ENCODE measurements at regions not wholly inside any gene's neighbourhood (a gene's known extent, or its start where the extent isn't known, plus 50 kb on each side); places are given as distances from the start of the nearest gene placed in this dataset.
"Not testable (repeated sequence)": the region's sequence is repeated elsewhere in the genome, so short reads cannot be mapped to it uniquely, and the experiment has no call there.

DNA sequence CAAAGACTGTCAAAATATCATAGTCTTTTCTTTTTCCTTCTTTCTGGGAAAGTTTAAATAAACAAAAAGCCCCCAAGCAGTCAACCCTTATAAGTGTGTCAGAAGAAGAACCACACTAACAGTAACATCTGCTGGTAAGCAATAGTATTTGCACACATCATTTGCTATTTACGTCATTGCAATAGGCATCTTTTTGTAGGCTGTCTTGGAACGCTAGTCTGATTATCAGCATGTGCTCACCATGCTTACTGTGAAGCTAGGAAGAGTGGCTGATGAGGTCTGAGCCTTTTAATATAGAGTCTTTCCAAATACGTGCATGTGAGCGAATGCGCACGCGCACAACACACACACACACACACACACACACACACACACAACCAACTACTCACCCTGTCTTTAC, 599.0 kb upstream of the TPK1 start:
- DNase-seq = no peak

DNA sequence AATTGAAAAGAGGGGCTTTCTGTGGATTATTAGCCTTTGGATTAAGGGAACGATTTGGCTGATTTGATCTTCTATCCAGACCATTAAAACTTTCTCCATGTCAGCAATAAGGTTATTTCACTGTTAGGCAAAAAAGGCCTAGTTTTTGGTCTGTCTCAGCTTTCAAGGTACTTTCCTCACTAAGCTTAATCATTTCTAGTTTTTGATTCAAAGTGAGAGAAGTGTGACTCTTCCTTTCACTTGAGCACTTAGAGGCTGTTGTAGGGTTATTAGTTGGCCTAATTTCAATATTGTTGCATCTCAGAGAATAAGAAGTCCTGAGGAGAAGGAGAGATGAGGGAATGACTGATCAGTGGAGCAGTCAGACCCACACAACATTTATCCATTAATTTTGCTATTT, 596.0 kb upstream of the TPK1 start:
- no peak for DNase-seq

DNA sequence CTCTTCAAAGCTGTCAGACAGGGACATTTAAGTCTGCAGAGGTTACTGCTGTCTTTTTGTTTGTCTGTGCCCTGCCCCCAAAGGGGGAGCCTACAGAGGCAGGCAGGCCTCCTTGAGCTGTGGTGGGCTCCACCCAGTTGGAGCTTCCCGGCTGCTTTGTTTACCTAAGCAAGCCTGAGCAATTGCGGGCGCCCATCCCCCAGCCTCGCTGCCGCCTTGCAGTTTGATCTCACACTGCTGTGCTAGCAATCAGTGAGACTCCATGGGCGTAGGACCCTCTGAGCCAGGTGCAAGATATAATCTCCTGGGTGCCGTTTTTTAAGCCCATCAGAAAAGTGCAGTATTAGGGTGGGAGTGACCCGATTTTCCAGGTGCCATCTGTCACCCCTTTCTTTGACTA, 582.6 kb upstream of the TPK1 start:
- DNase-seq = not testable (repeated sequence)

DNA sequence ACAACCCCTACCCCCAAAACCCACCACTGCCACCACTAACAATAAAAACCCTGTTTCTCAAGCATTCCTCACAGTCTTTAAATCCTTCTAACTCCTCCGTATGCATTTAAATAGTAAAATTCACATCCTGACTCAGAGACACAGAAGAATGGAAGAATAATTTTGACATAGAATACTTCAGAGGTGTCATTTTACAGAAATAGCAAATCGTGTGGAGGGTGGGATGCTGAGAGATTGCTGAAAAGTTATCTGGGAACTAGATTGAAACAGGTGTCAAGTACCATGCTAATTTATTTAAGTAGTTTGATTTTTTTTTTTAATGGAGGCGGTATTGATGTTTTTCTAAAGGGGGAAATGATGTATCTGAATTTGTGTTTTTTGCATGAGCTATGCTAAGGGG, 575.2 kb upstream of the TPK1 start:
- DNase-seq = no peak

DNA sequence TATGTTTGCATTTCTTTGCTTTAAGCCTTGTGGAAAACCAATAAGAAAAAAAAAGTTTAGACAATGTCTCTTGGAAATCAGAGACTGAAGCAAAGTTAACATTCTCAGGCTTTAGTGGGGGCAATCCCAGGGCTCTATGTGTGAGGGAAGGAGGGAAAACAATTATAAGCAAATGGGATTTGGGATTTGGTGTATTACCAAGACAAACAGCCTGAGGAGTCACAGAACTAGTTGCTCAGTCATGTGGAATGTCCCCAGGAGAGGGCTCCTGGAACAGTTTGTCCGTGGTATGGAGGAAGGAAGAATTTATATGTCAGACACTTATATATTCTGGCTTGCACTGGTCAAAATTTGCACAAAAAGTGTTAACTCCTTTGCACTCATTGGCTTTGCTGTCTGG, 562.9 kb upstream of the TPK1 start:
- DNase-seq = no peak

DNA sequence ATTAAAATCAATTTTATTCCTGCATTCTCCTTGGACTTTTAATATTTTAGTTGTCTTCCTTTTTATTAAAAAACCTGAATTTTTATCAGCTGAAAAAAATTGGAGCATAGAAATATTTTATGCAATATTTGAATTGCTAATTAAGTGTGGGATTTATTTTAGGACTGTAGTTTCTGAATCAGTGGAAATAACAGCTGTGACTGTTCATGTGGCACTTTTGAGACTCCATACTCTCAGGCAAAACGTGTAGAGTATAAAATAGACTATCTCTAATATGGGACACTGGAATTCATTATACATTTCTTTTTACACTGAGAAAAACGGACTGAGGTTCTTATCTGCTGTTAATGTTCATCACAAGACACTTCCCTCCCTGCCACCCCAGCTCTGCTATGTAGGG, 558.3 kb upstream of the TPK1 start:
- DNase-seq = no peak

DNA sequence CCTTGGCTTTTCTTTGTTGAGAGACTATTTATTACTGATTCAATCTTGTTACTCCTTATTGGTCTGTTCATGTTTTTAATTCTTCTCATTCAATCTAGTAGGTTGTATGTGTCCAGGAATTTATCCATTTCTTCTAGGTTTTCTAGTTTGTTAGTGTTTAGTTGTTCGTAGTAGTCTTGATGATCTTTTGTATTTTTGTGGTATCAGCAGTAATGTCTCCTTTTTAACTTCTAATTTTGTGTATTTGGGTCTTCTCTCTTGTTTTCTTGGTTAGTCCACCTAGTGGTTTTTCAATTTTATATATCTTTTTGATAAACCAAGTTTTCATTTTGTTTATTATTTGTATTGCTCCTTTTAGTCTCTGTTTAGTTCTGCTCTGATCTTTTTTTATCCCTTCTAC, 546.9 kb upstream of the TPK1 start:
- DNase-seq = no peak

DNA sequence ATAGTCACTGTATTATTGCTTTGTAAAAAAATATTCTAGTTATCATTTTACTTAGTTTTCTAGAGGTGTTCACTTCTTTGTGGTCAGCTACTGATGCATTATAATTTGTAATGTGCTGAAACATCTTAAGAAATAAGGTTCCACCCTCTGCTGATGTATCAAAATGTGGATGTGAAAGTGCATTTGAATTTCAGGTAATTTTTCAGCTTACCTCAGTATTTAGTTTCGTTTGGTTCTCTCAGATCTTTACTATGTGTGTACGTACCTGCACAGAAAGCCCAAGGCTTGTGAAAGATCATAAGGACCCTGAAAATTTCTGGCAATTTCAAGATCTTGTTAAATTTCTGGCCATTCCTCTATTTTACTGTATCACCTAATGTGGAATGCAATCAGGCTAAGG, 542.3 kb upstream of the TPK1 start:
- DNase-seq = no peak

DNA sequence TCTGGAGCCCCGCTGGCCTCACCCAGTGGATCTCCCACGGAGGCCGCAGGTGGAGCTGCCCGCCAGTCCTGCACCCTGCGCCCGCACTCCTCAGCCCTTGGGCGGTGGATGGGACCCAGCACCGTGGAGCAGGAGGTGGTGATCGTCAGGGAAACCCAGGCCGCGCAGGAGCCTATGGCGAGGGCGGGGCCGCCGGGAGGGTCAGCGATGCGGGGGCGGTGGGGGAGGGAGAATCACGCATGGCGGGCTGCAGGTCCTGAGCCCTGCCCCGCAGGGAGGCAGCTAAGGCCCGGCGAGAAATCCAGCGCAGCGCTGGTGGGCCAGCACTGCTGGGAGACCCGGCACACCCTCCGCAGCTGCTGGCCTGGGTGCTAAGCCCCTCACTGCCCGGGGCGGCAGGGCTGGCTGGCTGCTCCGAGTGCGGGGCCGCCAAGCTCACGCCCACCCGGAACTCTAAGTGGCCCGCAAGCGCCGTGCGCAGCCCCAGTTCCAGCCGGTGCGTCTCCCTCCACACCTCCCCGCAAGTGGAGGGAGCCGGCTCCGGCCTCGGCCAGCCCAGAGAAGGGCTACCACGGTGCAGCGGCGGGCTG, 524.8 kb upstream of the TPK1 start:
- DNase-seq = no peak

DNA sequence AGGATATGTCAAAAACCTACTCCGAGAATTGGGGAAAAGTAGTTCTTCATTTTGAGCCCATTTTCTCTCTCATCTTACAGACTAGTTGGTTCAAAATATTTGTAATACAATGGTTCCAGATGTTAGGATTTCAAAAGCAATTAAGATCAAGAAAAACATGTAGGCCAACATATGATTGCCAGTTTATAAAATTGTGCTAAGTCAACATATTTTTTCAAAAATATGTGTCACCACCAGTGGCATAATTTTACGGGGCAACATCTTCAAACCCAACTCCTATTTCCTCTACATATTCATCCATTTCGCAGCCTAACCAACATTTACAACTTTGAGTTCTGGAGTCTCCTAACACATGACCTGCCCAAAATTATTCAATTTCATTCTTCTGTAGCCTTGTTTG, 514.5 kb upstream of the TPK1 start:
- no peak for DNase-seq

DNA sequence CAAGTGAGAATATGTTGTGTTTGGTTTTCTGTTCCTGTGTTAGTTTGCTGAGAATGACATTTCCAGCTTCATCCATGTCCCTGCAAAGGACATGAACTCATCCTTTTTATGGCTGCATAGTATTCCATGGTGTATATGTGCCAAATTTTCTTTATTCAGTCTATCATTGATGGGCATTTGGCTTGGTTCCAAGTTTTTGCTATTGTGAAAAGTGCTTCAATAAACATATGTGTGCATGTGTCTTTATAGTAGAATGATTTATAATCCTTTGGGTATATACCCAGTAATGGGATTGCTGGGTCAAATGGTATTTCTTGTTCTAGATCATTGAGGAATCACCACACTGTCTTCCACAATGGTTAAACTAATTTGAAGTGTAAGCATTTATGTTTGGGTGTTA, 513.6 kb upstream of the TPK1 start:
- not testable (repeated sequence) for DNase-seq

DNA sequence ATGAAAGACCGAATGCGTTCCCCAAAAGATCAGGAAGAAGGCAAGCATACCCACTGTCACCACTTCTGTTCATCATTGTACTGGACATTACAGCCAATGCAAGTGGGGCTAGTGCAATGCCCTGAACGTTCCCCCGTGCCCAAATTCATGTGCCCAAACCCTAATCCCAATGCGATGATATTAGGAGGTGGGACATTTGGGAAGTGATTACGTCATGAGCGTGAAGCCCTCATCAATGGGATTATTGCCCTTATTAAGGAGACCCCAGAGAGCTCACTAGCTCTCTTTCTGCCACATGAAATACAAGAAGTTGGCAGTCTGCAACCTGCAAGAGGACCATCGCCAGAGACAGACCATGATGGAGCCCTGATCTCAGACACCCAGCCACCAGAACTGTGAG, 511.4 kb upstream of the TPK1 start:
- no peak for DNase-seq

DNA sequence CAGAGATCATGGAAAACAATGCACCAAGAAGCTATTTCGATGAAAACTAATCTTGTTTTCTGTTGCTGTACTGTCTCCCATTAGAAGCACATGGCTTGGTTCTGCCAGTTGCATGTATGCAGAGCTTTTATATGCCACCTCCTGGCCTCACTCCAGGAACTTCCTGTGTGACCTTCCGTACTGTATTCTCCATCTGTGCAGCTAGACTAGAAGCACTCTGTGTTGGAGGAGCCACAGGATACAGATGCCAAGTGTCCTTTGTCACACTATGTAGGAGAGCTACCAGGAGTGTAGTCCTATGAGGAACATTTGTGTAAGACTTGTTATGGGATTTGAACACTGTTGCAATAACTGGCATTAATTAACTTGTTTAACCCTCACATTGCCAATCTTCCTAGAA, 503.5 kb upstream of the TPK1 start:
- no peak for DNase-seq

DNA sequence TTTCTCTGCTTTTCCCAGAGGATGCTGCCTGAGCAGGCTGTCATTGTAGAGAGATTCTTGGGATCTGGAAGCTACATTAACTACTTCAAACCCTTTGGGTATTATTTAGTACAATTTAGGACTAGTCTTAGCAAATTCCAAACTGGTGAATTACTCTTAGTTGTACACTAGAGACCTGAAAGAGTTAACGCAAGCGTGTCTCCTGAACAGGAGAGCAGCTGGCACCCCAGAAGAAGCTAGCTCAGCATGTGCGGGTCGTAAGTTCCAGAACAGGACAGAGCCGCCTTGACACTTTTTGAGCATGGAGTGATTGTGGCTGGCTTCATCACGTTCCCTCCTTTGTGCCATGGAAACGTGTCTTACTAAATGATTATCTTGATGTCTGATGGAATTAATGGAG, 495.7 kb upstream of the TPK1 start:
- no peak for DNase-seq

DNA sequence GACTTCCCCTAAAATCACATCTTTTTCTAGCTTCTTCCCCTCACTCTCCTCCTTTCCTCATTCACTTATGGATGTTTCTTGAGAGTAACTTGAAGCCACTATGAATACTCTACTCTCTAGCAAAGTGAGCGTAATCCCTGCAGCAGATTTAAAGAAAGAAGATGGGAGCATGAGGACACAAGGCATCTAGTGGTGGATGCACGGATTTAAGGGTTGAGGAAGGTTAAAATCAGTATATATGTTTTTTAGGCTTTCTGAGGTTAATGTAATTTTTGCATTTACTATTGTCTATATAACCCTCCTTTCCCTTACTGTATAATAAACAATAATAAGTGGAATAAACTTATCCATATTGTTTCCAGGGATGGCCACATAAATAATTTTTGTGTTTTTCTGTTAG, 495.2 kb upstream of the TPK1 start:
- no peak for DNase-seq

DNA sequence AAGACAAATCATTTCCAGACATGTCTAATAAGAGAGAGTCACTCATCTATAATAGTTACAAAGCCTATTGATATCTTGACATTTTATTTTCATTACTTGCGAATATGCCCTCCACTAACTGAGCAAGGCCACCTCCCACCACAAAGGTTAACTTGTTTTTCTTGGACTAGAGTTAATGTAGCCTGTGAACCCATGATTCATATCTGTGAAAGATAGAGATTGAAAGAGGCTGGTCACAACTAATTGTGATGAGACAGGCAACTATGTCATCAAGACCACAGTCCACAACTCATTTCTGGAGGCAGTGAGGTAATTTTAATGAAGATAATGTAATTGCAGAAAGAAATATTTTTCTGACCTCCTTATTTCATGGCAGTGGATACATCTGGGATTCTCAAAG, 491.8 kb upstream of the TPK1 start:
- no peak for DNase-seq

DNA sequence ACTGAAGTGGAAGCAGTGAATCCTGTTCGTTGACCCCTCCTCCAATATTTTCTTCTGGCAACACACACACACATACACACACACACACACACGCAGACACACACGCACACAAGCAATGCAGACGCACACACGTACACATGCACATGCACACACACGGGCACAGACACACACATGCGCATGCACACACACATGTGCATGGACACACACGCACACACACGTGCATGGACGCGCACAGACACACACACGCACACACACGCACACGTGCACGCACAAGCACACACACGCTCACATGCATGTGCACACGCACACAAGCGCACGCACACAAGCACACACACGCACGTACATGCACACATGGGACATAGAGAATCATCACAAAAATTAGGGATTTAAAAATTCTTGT, 488.2 kb upstream of the TPK1 start:
- no peak for DNase-seq

DNA sequence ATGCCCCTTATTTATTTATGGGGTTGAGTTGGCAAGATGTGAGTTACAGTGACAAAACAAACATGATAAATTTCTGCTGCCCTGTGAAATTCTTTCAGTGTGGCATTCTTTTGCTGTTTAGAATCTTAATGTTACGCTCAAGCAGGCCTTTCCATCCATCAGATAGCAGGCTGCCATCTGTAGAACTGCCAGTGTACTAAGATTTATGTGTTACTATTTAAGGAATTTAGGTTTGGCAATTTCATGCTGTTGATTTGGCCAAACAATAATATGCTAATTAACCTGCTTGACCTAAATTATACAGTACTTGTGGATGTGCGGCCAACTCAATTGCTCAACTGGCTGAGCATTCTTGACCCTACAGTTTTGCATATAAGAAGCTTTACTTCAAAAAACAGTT, 477.7 kb upstream of the TPK1 start:
- no peak for DNase-seq

DNA sequence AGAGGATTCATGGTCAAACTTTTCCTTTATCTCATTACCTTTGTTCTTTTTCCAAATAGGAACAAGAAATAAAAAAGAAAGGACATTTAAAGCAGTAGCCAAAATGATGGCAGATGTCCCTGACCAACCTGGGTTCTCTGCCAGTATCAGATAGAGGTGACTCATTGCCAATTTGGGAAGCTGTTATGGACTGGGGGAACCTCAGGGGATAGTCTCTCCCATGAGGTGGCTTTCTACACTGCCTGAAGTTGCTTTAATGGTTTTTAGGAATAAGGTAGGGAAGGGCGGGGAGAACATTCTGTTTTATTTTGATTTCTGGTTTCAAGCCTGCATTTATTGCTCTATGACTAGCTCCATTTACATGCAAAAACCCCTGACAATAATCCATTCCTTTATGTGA, 457.9 kb upstream of the TPK1 start:
- no peak for DNase-seq

DNA sequence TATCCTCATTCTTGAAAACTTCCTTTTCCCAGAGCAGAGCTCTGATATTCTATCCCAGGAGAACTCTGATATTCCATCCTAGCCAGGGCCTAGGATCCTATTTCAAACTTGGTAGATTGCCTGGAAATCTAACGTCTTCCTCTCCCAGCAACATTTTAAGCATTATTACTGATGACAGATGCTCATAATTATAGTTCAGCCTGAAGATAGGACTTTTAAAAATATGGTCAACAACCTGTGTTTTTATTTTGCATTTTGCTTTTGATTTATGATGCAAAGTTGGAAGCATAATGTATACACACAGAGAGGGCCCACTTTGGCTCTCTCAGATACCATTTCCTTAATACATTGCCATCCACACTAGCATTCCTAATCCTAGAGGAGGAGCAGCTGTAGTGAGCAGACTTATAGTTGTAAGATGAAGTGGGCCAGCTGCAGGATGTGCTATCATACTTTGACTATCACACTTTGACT, 457.4 kb upstream of the TPK1 start:
- no peak for DNase-seq

DNA sequence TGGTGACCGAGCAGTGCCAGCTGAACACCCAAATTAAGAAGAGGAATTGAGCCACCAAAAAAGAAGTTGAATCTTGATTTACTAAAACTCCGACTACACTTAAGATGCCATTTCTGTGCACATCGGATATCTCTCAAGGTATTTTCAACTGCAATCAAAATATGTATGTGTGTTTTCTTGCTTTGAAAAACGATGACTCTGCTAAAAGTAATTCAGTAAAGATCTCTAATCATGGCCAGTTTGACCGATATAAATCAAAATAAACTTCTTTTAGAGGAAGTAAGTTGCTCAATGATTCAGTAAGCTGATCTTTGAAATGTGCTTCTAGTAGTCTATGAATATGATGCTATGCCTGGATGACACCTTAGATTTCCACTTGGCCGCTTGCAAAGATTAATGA, 453.5 kb upstream of the TPK1 start:
- no peak for DNase-seq

DNA sequence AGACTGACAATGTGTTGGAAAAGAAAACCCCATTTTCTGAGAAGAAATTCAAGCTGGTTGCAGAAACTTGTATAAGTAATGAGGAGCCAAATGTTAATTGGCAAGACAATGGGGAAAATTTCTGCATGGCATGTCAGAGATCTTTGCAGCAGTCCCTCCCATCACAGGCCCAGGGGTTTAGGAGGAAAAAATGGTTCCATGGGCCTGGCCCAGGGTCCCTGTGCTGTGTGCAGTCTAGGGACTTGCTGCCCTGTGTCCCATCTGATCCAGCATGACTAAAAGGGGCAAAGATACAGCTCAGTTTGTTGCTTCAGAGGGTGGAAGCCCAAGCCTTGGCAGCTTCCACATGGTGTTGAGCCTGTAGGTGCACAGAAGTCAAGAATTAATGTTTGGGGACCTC, 440.3 kb upstream of the TPK1 start:
- DNase-seq = no peak

DNA sequence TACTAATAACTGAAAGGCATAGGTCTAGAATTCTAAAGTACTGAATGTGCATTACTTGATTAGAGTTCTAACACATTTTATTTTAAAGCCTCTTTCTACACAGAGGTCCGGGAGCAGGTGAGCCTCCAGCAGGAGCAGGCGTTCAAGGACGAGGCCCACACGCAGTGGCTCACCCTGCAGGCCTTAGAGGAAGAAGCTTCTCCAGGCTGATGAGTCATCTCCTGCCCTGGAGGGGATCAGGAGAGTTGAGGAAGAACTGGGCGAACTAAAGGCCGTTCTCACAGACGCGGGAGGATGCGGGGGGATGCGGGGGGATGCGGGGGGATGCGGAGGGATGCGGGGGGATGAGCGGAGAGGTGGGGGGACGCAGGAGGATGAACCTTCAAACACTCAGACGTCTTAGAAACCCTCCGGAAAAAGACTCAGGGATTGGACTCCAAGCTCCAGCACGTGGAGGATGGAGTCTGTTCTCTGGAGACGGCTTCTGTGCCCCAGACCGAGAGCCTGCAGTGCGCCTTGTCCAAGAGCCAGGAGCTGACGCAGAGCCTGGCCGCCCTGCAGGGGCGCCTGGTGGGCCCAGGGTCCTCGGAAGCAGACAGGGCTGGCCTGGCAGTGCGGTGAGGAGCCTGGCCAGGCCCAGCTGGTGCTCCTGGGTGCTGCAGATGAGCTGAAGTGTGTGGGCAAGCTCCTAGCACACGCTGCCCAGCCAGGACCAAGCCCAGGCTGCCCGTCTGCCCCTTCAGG, 433.7 kb upstream of the TPK1 start:
- DNase-seq = no peak

DNA sequence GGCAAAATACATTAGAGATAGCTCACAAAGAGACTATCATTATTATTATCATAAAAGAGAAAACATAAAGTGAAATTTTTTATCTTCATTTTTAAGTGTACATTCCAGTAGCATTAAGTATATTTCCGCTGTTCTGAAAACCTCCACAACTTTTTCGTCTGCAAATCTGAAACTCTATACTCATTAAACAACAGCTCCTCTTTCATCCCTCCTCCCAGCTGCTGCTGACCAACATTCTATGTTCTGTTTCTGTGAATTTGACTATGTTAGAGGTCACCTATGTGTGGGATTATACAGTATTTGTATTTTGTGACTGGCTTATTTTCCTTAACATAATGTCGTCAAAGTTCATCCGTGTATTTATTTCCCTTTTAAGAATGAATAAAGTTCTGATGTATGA, 429.3 kb upstream of the TPK1 start:
- DNase-seq = no peak

DNA sequence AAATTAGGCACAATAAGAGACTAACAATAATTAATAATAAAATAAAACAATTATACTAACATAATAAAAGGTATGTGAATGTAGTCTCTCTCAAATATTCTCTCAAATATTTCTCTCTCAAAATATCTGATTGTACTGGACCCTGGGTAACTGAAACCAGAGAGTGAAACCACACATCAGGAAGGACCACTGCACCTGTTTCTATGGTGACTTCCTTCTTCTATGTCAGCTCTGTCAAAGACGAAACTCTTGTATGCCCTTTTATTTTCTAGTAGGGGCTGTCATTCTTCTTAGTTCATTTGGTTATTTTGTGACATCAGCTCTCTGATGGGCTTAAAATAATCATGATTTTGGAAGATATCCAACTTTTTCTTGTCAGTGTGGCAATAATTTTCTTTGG, 428.0 kb upstream of the TPK1 start:
- DNase-seq = no peak
